Neural cell (in vitro differentiated cells): ENCODE measurements at regions not wholly inside any gene's neighbourhood (a gene's known extent, or its start where the extent isn't known, plus 50 kb on each side); places are given as distances from the start of the nearest gene placed in this dataset.
"Not testable (repeated sequence)": the region's sequence is repeated elsewhere in the genome, so short reads cannot be mapped to it uniquely, and the experiment has no call there.

Source experiments
- MXI1 ChIP-seq: fragments of 450-650 bp; conservative IDR thresholded peaks from 2 replicates; pipeline ENCODE4 v1.6.1; 2014; ENCODE audit warnings: antibody characterized with exemption, mild to moderate bottlenecking; ENCODE audit not compliant: poor library complexity, severe bottlenecking
- TF ChIP-seq, protein P1 (sequence below): fragments of 450-650 bp; IDR thresholded peaks from 2 replicates; pipeline ENCODE4 v1.5.1; 2014; ENCODE audit warnings: antibody characterized with exemption, mild to moderate bottlenecking, moderate library complexity; ENCODE audit not compliant: poor library complexity, severe bottlenecking

- TF ChIP-seq, protein P1, sequence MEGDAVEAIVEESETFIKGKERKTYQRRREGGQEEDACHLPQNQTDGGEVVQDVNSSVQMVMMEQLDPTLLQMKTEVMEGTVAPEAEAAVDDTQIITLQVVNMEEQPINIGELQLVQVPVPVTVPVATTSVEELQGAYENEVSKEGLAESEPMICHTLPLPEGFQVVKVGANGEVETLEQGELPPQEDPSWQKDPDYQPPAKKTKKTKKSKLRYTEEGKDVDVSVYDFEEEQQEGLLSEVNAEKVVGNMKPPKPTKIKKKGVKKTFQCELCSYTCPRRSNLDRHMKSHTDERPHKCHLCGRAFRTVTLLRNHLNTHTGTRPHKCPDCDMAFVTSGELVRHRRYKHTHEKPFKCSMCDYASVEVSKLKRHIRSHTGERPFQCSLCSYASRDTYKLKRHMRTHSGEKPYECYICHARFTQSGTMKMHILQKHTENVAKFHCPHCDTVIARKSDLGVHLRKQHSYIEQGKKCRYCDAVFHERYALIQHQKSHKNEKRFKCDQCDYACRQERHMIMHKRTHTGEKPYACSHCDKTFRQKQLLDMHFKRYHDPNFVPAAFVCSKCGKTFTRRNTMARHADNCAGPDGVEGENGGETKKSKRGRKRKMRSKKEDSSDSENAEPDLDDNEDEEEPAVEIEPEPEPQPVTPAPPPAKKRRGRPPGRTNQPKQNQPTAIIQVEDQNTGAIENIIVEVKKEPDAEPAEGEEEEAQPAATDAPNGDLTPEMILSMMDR = not testable (repeated sequence)
- not testable (repeated sequence) for TF ChIP-seq MXI1
Observed at GRCh38 chr22:23434198-23434830, 145.8 kb downstream of the IGLL1 start.
